A549 (cell line): ENCODE measurements at regions not wholly inside any gene's neighbourhood (a gene's known extent, or its start where the extent isn't known, plus 50 kb on each side); places are given as distances from the start of the nearest gene placed in this dataset.

ENCODE experiments used
- CTCF ChIP-seq: fragments of >200 bp; sonication (Bioruptor Twin); formaldehyde crosslinking; IDR thresholded peaks from 3 replicates; pipeline ENCODE4 v1.5.1; 2016
- E2F6 ChIP-seq: IDR thresholded peaks from 2 replicates; pipeline ENCODE4 v1.6.1; 2012; ENCODE audit warnings: low read depth, borderline replicate concordance
- REST ChIP-seq: fragments of 200-600 bp; sonication (generic); IDR thresholded peaks from 2 replicates; pipeline ENCODE4 v1.6.1; 2016; ENCODE audit warnings: antibody characterized with exemption, mild to moderate bottlenecking, moderate library complexity
- USF2 ChIP-seq: fragments of 450-650 bp; IDR thresholded peaks from 2 replicates; pipeline ENCODE4 v1.6.1; 2014; ENCODE audit warnings: antibody characterized with exemption

- no peak for TF ChIP-seq USF2
- no peak for TF ChIP-seq E2F6
- TF ChIP-seq REST = no peak
- no peak for TF ChIP-seq CTCF
Measured at GRCh38 chr3:168386301-168386700, 290.6 kb upstream of the GOLIM4 start.
